Activated CD8-positive, alpha-beta memory T cell treated with anti-CD3 and anti-CD28 coated beads, Interleukin-2, amount 50 U/mL, for 1 hour (primary cell): ENCODE measurements at regions not wholly inside any gene's neighbourhood (a gene's known extent, or its start where the extent isn't known, plus 50 kb on each side); places are given as distances from the start of the nearest gene placed in this dataset.

ENCODE experiments used
- DNase-seq: peaks from one replicate; pipeline ENCODE4 v3.0.0-alpha.2; 2020; ENCODE audit errors: extremely low read depth

DNA sequence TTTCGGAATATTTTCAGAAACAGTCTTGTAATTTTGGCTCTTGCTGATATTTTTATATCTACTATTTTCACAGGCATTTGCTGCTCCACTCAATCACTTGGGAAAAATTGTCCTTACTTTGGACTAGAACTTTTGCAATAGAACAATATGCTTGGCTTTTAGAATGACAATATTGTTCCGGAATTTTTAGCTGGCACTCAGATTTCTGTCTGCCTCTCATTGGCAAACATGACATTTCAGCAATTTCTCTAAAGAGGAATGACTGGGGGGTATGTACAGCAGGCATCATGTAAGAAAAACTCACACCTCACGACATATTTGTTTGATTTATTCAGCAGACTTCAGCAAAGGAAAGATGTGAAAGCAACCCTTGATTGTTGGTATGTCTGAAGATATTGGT, 243.6 kb upstream of the GPRIN3 start:
- DNase-seq: no peak

DNA sequence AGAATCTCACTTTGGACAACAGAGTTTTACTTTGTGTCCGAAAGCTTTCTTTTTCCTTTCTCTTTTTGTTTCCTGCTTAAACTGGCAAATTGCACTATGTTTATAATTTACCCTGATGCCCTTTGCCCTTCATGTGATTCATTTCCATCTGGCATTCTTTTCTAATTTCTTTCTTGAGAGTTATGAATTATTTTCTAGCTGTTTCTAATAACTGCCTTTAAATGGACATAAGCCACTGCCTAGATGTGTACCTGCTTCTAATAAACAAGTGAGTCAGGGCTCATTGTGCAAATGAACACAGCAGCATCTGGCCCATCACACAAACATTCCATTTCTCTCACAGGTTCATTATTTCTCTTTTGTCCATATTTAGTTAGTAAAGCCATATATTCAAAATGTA, 242.3 kb upstream of the GPRIN3 start:
- no peak for DNase-seq

DNA sequence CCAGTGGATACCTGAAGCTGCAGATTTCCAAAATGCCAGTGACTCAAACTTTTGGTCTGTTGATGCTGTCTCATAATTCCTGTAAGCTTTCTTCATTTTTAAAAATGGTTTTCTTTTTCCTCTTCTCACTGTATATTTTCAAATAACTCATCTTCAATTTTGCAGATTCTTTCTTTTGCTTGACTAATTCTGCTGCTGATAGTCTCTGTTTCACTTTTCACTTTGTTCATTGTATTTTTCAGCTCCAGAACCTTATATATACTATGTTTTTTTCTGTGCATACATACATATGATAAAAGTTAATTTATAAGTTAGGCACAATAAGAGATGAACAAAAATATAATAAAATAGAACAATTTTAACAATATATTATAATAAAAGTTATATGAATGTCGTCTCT, 237.7 kb upstream of the GPRIN3 start:
- DNase-seq: no peak

DNA sequence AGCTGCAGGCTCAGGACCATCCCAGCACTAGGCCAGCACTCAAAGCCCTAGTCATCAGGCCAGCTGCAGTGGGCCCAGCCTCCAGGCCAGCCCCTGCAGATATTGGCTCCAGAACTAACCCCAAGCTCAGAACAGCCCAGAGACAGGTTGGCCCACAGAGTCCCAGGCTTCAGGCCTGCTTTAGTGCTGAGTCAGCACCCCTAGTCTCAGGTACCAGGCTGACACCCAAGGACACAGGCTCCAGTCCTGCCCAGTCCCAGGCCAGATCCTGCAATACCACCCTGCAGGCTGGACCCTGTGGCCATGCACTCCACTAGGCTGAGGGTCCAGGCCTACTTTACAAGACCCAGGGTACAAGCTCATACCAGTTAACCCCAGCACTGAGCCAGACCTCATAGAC, 234.4 kb upstream of the GPRIN3 start:
- no peak for DNase-seq

DNA sequence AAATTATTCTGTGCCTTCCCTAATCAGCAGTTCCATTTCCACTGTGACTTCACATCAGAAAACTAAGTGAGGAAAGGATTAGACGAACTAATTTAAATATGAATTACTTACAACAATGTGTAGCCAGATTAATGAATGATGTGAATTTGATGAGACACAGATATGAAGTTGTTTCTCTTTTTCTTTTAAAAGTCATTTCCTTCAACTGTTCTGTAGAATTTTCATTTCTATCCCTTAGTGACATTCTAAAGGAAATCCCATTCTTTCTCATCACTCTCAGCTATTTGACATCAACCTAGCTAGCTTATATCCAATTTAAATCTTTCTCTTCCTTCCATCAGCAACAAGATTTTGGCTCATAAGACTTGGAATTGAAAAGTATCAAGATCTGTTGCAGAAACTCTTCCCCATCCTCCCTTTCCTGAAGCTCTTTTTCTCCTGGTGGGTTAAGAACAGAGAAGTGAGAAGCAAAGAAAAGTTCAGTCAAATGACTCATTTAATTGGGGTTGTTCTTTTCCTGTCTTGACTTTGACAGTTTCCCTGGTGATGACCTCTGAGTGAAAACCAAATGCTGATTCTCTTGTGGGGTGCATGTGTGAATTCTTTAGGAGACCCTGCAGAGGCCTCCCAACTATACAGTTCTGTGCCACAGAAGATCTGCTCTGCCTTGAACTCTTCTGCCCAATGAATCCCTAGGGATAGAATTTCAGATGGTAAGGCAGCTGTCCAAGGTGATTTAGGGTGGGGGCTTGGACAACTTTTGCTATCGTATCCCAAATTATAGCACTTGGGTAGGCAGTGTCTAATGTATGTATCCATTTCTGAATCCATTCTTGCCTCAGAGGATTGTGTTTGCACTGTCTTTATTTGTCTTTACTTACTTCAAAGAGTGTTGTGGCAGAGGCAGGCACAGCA, 232.5 kb upstream of the GPRIN3 start:
- no peak for DNase-seq

DNA sequence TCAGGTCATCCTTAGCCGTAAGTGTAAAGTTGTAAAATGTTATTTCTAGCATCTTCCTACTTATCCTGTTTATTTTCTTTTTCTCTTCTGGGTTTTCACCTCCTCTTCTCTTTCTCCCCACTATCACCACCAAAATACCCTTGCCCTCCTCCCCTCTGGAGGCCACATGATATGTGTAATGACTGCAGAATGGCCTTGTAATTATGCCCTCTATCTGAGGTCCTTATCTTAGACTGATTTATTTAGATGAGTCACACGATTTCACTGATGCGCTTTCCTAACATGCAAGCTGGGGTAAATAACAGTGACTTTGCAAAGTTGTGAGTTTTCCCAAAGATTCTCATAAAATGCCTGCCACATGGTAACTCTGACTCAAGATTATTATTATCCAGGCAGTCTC, 231.8 kb upstream of the GPRIN3 start:
- DNase-seq: no peak

DNA sequence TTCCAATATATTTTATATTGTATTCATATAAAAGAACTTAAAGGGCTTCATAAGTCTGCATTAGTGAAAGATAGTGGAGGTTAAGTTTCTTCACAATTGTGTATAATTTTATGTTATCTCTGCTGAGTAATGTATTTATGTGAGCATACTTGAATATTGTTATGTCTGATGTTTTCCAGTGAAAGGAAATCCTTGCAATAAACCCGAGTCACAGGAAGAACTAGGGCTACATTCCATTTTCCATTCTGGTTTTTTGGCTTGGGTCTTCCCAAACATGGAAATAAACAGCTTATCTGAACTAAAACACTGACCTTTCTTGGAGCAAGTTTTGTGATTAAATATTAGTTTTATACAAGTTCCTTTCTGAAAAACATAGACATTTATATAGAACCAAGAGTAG, 231.3 kb upstream of the GPRIN3 start:
- no peak for DNase-seq

DNA sequence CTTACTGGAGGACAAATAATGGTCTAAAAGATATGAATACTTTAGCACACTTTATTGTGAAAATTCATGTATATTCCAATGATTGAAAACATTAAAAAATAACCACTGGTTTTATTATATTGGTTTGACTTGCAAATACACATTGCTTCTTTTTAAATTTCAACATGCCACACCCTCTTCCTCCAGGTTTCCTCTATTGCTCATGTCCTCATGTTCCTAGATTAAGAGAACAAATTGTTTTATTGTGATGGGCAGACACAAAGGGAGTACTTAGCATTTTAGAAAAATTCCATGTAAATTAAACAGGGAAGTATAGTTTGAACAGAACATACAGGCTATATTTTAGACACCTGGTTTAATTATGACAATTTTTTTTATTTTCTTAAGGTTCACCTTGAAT, 230.6 kb upstream of the GPRIN3 start:
- DNase-seq: no peak

DNA sequence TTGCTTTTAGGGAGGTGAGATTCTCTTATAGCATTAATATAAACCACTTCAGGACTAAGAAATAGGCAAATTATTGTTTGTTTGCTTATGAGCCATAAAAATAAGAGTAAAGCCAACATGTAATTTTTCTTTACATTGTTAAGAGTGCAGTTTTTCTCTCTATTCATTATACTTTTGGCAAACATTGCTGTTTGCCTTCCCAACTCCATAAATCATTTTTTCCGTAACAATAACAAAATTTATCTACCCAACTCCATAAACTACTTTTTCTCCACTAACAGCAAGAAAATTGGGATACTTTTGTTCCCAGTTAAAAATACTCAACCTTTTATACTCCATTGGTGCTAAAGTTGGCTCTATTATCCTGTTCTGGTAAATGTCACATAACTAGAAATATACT, 229.7 kb upstream of the GPRIN3 start:
- DNase-seq: no peak

DNA sequence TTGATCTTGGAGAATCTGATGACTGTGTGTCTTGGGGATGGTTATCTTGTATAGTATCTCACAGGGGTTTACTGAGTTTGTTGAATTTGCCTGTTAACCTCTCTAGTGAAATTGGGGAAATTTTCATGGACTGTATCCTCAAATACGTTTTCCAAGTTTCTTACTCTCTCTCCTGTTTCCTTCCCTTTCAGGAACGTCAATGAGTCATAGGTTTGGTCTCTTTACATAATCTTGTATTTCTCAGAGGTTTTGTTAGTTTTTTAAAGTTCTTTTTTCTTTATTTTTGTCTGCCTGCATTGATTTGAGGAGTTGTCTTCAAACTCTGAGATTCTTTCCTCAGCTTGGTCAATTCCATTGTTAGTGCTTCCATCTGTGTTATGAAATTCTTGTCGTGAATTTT, 227.7 kb upstream of the GPRIN3 start:
- DNase-seq: no peak

DNA sequence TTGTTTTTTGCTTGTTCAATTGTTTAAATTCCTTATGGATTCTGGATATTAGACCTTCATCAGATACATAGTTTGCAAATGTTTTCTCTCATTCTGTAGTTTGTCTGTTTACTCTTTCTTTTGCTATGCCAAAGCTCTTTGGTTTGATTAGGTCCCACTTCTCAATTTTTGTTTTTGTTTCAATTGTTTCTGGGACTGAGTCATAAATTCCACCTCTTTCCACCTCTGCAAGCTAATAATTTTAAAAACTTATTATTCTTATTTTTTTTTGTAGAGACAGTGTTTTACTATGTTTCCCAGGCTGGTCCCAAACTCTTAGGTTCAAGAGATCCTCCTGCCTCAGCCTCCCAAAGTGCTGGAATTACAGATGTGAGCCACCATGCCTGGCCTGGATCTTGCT, 226.8 kb upstream of the GPRIN3 start:
- no peak for DNase-seq

DNA sequence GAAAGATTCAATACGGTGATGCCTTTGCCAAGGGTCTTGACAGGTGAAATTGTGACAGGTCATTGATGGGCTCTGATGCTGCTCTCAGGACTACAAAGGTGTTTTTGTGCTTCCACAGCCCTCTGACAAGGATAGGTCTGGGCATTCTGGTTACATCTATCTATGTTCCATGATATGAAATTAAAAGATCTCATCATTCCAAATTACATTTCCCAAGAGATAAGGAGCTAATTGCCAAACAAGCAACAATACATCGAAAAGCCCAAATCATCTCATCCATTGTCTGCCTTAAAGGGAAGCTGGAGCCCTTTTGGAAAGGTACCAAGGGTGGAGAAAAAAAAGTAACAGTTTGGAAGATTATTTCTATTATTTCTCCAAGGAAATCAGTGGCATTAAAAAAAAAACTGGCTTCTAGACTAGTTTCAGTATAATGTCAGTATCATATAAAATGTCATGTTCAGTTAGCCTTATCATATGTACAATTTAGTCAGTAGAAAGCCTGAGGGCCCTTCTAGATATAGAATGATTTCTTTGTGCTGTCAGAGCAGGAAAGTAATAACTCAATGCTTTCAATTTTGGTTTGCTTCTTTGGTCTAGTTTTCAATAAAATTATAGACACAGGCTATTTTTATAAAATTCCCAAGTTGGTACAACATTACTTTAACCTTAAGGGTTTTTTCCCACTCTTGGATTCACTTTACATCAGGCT, 224.5 kb upstream of the GPRIN3 start:
- DNase-seq: no peak

DNA sequence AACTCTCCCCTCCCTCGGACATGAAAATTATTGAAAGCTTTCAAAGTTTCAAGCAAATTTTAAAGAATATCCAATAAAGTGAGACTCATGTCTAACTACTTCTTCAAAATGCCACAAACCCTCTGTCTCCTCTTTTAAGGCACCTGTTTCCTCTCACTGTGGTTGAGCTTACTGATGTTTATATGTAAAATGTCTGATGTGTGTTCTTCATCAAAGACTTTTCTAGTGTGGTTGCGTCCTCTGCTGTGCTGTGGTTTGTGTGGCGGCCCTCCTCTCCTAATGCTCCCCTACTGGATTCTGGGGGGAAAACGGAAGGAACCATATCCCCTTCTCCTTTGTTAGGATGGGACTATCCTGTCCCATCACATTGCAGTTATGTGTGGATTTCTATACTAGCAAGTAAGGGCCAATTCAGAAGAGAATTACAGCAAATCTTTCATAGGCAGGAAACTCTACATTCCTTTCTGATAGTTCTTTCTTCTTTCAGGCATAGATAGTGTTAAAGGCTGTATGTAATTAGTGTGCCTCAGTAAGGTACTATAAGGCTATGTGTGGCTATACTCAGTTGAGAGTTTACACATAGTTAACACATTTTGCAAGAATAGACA, 221.0 kb upstream of the GPRIN3 start:
- no peak for DNase-seq

DNA sequence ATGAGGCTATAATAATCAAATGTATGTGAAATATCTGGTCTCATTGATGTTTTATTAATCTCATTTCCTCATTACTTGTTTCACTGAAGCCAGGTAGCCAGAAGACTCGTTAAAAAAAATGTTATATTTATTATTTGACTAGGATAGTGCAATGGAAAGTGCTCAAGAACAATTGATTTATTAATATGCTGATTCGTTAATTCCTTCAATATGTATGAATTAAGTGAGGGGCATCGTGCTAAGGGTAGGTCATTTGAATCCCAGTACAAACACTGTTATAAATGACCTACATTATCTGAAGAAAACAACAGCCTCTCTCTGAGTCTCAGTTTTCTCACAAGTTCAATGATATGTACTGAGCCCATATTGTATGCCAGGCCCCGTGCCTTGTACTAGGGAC, 214.2 kb upstream of the GPRIN3 start:
- DNase-seq: no peak

DNA sequence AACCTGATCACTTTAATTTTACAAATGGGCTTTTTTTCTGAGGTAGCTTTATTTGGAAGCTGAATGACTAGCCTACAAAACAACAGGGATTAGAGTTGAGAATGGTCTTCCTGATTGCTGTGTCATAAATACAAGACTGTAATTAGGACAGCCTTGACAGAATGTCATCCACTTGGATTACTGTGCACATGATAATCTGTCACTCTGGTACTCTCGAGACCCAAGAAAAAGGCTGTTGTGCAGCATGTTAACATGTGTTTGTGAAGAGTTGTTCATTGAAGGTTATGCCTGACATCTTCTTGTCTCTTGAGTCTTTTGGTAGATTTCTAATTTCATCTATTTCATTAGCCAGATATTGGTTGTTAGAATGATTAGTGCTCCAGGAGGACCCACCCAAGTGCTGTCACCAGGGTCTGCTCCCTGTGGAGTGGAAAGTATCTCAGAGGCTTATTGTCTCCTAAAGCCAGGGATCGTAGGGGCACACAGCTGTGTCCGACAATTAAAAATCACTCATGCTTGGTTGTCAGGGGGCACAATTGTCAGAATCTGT, 212.2 kb upstream of the GPRIN3 start:
- no peak for DNase-seq

DNA sequence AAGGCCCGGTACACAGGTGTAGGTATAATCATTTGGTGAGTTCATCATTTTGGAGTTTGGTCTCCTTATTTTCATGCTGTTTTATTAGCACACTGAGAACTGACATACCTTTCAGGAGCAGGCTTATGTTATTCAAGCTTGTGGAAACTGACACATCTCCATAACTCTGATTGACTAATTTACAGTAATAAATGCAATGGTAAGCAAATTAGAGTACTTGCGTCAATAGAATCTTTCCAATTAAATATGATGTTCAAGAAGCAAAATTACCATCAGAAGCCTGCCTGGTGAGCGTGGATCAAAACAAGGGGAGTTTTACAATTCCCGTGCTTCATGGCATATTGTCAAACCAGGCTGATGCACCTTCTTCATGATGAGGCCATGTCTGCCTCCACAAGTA, 210.7 kb upstream of the GPRIN3 start:
- DNase-seq: no peak

DNA sequence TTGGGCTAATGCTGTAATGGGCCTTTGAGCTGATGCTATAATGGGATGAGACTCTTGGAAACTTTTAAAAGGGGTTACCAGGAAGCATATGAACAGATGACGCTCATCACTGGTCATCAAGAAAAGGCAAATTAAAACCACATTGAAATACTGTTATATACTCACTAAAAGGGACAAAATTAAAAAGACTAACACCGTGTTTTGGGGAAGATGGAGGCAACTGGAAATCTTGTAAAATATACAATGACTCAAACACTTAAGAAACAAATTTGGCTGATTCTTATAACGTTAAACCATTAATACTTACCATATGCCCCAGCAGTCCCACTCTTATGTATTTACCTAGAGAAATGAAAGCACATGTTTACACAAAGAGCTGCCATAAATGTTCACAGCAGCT, 207.2 kb upstream of the GPRIN3 start:
- no peak for DNase-seq

DNA sequence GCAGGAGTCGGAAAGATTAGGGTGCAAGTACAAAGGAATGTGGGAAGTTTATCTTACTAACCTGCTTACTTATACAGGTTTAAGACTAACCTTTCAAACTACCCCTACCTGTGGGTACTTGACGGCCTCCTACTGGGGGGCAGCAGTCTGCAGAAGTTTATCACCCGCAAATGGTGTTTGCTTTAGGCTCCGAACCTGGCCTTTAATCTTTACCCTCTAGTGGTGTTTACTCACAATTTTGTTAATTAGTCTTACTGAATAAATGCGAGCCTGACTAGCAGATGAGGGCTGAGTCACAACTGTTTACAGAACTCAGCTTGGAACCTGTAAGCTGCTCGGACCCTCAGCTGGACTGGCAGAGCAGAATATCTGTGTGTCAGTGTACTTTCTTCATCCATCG, 204.2 kb upstream of the GPRIN3 start:
- no peak for DNase-seq

DNA sequence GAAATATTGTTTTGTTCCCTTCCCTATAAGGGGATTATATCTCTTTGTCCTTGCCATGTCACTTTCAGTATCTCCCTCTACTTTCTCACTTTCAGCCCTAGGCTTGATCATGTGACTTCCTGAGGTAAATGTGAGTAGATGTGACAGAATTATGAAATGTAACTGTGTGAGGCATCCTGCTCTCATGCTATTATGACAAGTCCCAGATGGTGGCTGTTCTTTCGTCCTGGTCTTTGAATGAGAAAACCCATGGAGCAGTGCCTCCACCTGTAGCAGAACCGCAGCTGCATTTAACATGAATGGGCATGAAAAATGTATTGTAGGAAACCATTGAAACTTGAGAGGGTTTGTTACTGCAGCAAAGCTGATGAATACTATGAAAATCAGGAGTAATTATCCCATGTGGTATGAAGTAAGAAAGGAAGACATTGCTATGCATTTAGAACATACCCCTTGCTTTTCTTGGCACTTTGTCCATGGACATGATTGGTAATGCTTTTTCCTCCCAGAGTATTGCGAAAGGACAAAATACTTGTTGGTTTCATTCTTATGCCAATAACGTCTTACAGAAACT, 202.2 kb upstream of the GPRIN3 start:
- no peak for DNase-seq

DNA sequence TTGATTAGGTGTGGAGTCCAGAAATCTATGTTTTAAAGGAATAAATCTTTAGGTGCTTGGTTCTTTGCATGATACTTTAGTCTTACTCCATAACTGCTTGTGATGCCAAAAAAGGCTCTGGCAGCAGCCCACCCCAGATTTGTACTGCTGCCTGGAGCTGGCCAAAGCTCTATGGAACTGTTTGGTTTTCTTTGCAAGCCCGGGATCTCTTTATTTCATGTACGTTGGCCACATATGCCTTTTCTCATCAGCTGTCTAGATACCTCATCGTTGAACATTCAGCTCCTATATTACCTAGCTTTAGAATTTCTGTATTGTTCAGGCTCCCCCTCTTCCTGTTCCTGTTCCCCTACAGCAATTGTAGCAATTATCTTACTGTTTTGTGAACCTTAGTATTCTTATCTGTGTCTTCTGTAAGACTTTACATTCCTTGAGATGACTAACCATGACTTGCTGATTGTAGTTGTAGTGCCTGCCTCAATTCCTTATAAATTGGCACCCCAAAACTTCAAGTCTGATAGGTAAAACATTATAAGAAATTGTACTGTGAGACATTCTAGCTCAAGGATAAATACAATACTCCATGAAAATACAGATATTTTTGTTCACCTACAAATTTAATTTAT, 199.4 kb upstream of the GPRIN3 start:
- DNase-seq: no peak

DNA sequence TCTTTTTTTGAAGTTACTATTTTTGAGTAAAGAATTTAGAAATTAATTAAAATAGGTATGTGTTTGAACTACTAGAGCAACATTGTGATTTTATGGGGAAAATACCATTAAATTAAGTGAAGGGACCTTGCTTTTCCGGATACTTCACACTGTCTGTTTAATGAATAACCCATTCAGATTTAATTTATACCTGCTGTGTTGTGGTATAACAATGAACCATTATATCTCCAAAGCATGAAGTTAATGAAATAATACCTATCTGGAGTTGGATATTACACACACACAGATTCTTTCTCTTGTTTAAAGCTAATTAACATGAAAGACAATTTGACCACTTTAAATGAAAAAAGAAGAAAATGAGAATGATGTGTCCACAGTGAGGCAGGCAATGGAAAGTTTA, 195.0 kb upstream of the GPRIN3 start:
- DNase-seq: no peak
